ENCODE measurements at regions not wholly inside any gene's neighbourhood (a gene's known extent, or its start where the extent isn't known, plus 50 kb on each side); places are given as distances from the start of the nearest gene placed in this dataset.

GRCh38 chr9:75410405-75410804 is 322.1 kb downstream of the OSTF1 start:
- Histone ChIP-seq H4K5ac (ENCODE audit: low read depth, low read length) (no peak overlapping the region), H3K27ac (ENCODE audit: insufficient read depth, low read length) (no peak overlapping the region), H4K20me1 (ENCODE audit: insufficient read depth, low read length) (no peaks in the 10 kb centered on the region), H3K14ac (replicated peaks; ENCODE audit: low read depth, low read length) (no peak overlapping the region), H4K91ac (ENCODE audit: insufficient read depth, low read depth, low read length) (no peak overlapping the region), H3K56ac (ENCODE audit: extremely low read depth, insufficient read depth, low read length) (no peak overlapping the region), H2AFZ (replicated peaks; ENCODE audit: low read length, poor library complexity) (no peak overlapping the region), H3K23ac (ENCODE audit: low read depth, low read length) (no peak overlapping the region), H3K9me1 (ENCODE audit: insufficient read depth, low read length) (no peaks in the 10 kb centered on the region), H3K4me2 (ENCODE audit: low read depth, low read length) (no peak overlapping the region), H2BK5ac (ENCODE audit: low read depth, low read length, poor library complexity, severe bottlenecking) (no peak overlapping the region), H3K27me3 (ENCODE audit: control insufficient read depth, insufficient read depth, low read length) (no peaks in the 10 kb centered on the region), H3K4ac (ENCODE audit: low read depth, low read length) (no peak overlapping the region), H2BK15ac (ENCODE audit: low read depth, low read length) (no peak overlapping the region), H3K36me3 (ENCODE audit: control insufficient read depth, insufficient read depth, low read length) (no peaks in the 10 kb centered on the region), H2BK120ac (ENCODE audit: low read depth, low read length) (no peak overlapping the region), H3K18ac (ENCODE audit: low read depth, low read length) (no peak overlapping the region), H2BK20ac (ENCODE audit: low read depth, low read length) (no peak overlapping the region), H3K4me3 (ENCODE audit: insufficient read depth, low read depth, low read length) (no peak overlapping the region), H3K9me3 (ENCODE audit: control insufficient read depth, insufficient read depth, low read length) (peaks cover 7% of the 10 kb centered on the region; the same call in 1 of the 2 replicates), H4K8ac (ENCODE audit: low read depth in 2 of 2, low read length in 2 of 2) (no peak overlapping the region), H3K79me1 (ENCODE audit: low read depth in 1 of 2, low read length in 2 of 2) (no peaks in the 10 kb centered on the region), H3K9ac (ENCODE audit: low read depth, low read length) (no peak overlapping the region), H2AK9ac (replicated peaks; ENCODE audit: low read depth, low read length, poor library complexity) (no peak overlapping the region), H2AK5ac (ENCODE audit: low read depth, low read length) (no peak overlapping the region), H3K4me1 (ENCODE audit: control insufficient read depth, insufficient read depth, low read length) (no peaks in the 10 kb centered on the region)
- dilution Hi-C loops (cut with HindIII; ENCODE audit: low sequenced_read_pairs, unreplicated experiment) (no loop called here), intact Hi-C loops (cut with micrococcal nuclease) (no loop called here), in situ Hi-C loops (cut with MboI; ENCODE audit: low sequenced_read_pairs) (no loop called here)
- ChIA-PET POLR2A (ENCODE audit: unreplicated experiment) (interaction anchor here (0.6 kb wide), 1 partner anchor 600 kb away, joined by 3 read pairs; no protein-coding TSS in a partner anchor), CTCF (no interaction called here)
- ATAC-seq (ENCODE audit: low read depth) (no peak), DNase-seq (no peak)
- BruUV-seq (replicated peaks) = no TSS peak
- no CpG with 5 or more reads among the region's 4 CpGs for WGBS, 2 experiments (ENCODE audit: extremely low coverage in 2 of 2, insufficient read length in 1 of 2)
- TF ChIP-seq CHD1 (IDR thresholded peaks at IDR 0.05; ENCODE audit: low read depth, low read length) = no peak
- TF ChIP-seq USF2 (IDR thresholded peaks at IDR 0.05; ENCODE audit: low read depth, low read length) = no peak
- TF ChIP-seq NFE2L2 (IDR thresholded peaks at IDR 0.05; ENCODE audit: low read depth, low read length) = no peak
- no peak for TF ChIP-seq FOS (IDR thresholded peaks at IDR 0.05; ENCODE audit: low read depth, low read length)
- no peak for TF ChIP-seq SMC3 (IDR thresholded peaks at IDR 0.05; ENCODE audit: low read depth, low read length)
- no peak for TF ChIP-seq RCOR1 (IDR thresholded peaks at IDR 0.05; ENCODE audit: insufficient replicate concordance, low read length)
- no peak for TF ChIP-seq ELK1 (IDR thresholded peaks at IDR 0.05; ENCODE audit: borderline replicate concordance, low read depth, low read length)
- TF ChIP-seq RAD21 (IDR thresholded peaks at IDR 0.05; ENCODE audit: low read length) = no peak
- no peak for TF ChIP-seq BHLHE40 (IDR thresholded peaks at IDR 0.05; ENCODE audit: low read depth, low read length)
- no peak for TF ChIP-seq MAFK (IDR thresholded peaks at IDR 0.05; ENCODE audit: low read depth, low read length)
- no peak for TF ChIP-seq CTCF (conservative IDR thresholded peaks at IDR 0.05; ENCODE audit: low read depth, low read length)
- TF ChIP-seq RFX5 (IDR thresholded peaks at IDR 0.05; ENCODE audit: low read depth, low read length) = no peak
- TF ChIP-seq MXI1 (IDR thresholded peaks at IDR 0.05; ENCODE audit: borderline replicate concordance, low read depth, low read length) = no peak
- TF ChIP-seq POLR2A (IDR thresholded peaks at IDR 0.05; ENCODE audit: low read depth, low read length) = no peak
- TF ChIP-seq MAZ (IDR thresholded peaks at IDR 0.05; ENCODE audit: borderline replicate concordance, low read depth, low read length) = no peak
- no peak for TF ChIP-seq CEBPB (IDR thresholded peaks at IDR 0.05; ENCODE audit: low read depth, low read length)
